Naive thymus-derived CD4-positive, alpha-beta T cell (primary cell): ENCODE measurements at regions not wholly inside any gene's neighbourhood (a gene's known extent, or its start where the extent isn't known, plus 50 kb on each side); places are given as distances from the start of the nearest gene placed in this dataset.
"Not testable (repeated sequence)": the region's sequence is repeated elsewhere in the genome, so short reads cannot be mapped to it uniquely, and the experiment has no call there.

Source experiments
- ATAC-seq: fragments of 150-1000 bp; cut with Tn5 transposase; 2 replicates; pipeline ENCODE4 v1.10.0; 2021; ENCODE audit warnings: mild to moderate bottlenecking, moderate library complexity
- CTCF ChIA-PET: fragments of 350-600 bp; sonication (Branson Sonifier 250); formaldehyde crosslinking; loops from one replicate; lab custom pipeline; 2021; ENCODE audit warnings: antibody characterized with exemption; lab: Charles Lee
- POLR2A ChIA-PET: fragments of 350-600 bp; sonication (Branson Sonifier 250); formaldehyde crosslinking; loops from one replicate; lab custom pipeline; 2021; ENCODE audit warnings: antibody characterized with exemption, inconsistent platforms; lab: Charles Lee
- DNase-seq, 9 donors: peaks; one replicate each; pipeline versions ENCODE4 v3.0.0 to v3.0.0-alpha.2; 2020 to 2022; ENCODE audit warnings: mixed read lengths in 1 of 9
- H3K27ac ChIP-seq: one replicate; pipeline ENCODE4 v1.7.0; 2013; ENCODE audit warnings: mild to moderate bottlenecking, low read depth, low read length, moderate library complexity
- H3K27me3 ChIP-seq, 2 donors: one replicate each; pipeline ENCODE4 v1.7.0; 2013; ENCODE audit warnings: low read length in 2 of 2, mild to moderate bottlenecking in 2 of 2, moderate library complexity in 2 of 2; ENCODE audit not compliant: control insufficient read depth in 2 of 2, insufficient read depth in 2 of 2
- H3K36me3 ChIP-seq, 3 experiments: 1 replicate in 2 of 3; 2 replicates in 1 of 3; pipeline ENCODE4 v1.7.0; 2013; ENCODE audit warnings: low read length in 3 of 3, mild to moderate bottlenecking in 3 of 3, moderate library complexity in 1 of 3; ENCODE audit not compliant: insufficient read depth in 3 of 3, control insufficient read depth in 2 of 3
- H3K4me1 ChIP-seq, 2 donors: one replicate each; pipeline ENCODE4 v1.7.0; 2013; ENCODE audit warnings: low read length in 2 of 2, mild to moderate bottlenecking in 2 of 2, moderate library complexity in 1 of 2; ENCODE audit not compliant: control insufficient read depth in 2 of 2, insufficient read depth in 2 of 2
- H3K4me3 ChIP-seq: 2 replicates; pipeline ENCODE4 v1.7.0; 2013; ENCODE audit warnings: mild to moderate bottlenecking, low read length
- H3K9me3 ChIP-seq, 3 experiments: 1 replicate in 2 of 3; 2 replicates in 1 of 3; pipeline ENCODE4 v1.7.0; 2013; ENCODE audit warnings: low read length in 3 of 3; ENCODE audit not compliant: control insufficient read depth in 2 of 3
- H3K27ac Mint-ChIP-seq, 9 donors: one replicate each; pipeline ENCODE4 v1.8.0; 2020 to 2022; ENCODE audit warnings: mixed read lengths in 9 of 9, mild to moderate bottlenecking in 8 of 9, moderate library complexity in 5 of 9, inconsistent platforms in 2 of 9
- H3K27me3 Mint-ChIP-seq, 5 donors: one replicate each; pipeline ENCODE4 v1.8.0; 2021 to 2022; ENCODE audit warnings: mixed read lengths in 5 of 5, mild to moderate bottlenecking in 1 of 5
- H3K36me3 Mint-ChIP-seq, 5 donors: one replicate each; pipeline ENCODE4 v1.8.0; 2020 to 2022; ENCODE audit warnings: mixed read lengths in 5 of 5, mild to moderate bottlenecking in 3 of 5, inconsistent platforms in 1 of 5
- H3K4me1 Mint-ChIP-seq, 7 donors: one replicate each; pipeline ENCODE4 v1.8.0; 2020 to 2022; ENCODE audit warnings: mixed read lengths in 7 of 7, mild to moderate bottlenecking in 3 of 7, inconsistent platforms in 1 of 7
- H3K4me3 Mint-ChIP-seq, 10 donors: one replicate each; pipeline ENCODE4 v1.8.0; 2020 to 2022; ENCODE audit warnings: mild to moderate bottlenecking in 10 of 10, mixed read lengths in 10 of 10, moderate library complexity in 6 of 10, inconsistent platforms in 2 of 10
- H3K9me3 Mint-ChIP-seq, 11 donors: one replicate each; pipeline ENCODE4 v1.8.0; 2020 to 2022; ENCODE audit warnings: mixed read lengths in 11 of 11, mild to moderate bottlenecking in 4 of 11, inconsistent platforms in 1 of 11, moderate library complexity in 1 of 11
- intact Hi-C, 2 donors: fragments of 100-400 bp; cut with micrococcal nuclease; formaldehyde crosslinking; loops; one replicate each; pipeline ENCODE4 v1.15.1; 2023

DNA sequence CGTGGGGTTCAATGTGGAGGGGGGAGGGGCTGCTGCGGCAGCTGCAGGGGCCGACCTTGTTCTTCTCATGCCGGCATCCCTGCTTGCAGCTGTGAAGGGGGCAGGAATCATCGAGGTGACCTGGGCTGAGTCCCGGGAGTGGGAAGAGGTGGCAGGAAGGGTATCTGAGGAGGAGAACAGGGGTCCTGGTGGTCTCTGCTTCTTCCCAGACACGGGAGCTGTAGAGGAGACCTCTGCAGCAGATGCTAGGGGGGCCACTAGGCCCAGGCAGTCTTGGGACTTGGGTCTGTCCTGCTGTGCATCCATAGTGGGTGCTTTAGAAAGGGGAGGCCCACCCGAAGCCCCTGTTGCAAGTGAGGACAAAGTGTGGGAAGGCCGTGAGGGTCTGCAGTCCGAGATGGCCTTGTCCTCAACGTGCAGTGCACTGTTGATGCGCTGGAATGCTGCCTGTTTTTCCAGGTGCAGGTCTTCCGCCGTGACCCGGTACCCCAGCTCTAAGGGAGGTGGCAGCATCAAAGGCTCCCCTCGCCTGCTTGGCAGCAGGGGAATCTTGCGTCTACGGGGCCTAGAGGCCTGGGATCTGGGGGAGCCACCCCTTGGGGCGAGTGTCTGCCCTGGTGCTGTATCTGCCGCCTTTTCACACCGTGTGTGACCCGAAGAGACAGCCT is 1370.0 kb downstream of the CDH12 start:
- H3K4me1 Mint-ChIP-seq: peaks cover 0 to 20% (median 5%) of the 10 kb centered on the region in 7 donors
- H3K27me3 ChIP-seq, H3K9me3 Mint-ChIP-seq, H3K4me3 Mint-ChIP-seq, DNase-seq, CTCF ChIA-PET, H3K4me3 ChIP-seq, H3K4me1 ChIP-seq, H3K9me3 ChIP-seq, H3K27ac Mint-ChIP-seq, H3K27ac ChIP-seq, intact Hi-C loops, POLR2A ChIA-PET, ATAC-seq, H3K27me3 Mint-ChIP-seq: not testable (repeated sequence)
- peaks cover 2 to 61% (median 40%) of the 10 kb centered on the region in 5 donors for H3K36me3 Mint-ChIP-seq
- peaks cover 0 to 11% (median 0%) of the 10 kb centered on the region in 3 experiments for H3K36me3 ChIP-seq

DNA sequence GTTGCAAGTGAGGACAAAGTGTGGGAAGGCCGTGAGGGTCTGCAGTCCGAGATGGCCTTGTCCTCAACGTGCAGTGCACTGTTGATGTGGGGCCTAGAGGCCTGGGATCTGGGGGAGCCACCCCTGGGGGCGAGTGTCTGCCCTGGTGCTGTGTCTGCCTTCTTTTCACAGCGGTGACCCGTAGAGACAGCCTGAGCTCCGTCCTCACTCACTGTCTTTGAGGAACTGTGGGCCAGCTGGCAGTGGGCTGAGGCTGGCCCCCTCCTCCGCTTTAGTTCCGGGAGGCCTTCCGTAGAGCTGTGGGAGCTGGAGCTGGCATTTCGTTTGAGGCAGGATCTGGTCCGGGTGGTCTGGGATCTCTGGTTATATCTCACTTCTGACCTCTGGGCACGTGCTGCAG is 1370.6 kb downstream of the CDH12 start:
- H3K4me1 ChIP-seq, intact Hi-C loops, H3K9me3 ChIP-seq, CTCF ChIA-PET, H3K4me3 Mint-ChIP-seq, H3K27me3 ChIP-seq, H3K9me3 Mint-ChIP-seq, H3K27ac Mint-ChIP-seq, H3K4me3 ChIP-seq, POLR2A ChIA-PET, DNase-seq, ATAC-seq, H3K27me3 Mint-ChIP-seq, H3K27ac ChIP-seq: not testable (repeated sequence)
- peaks cover 0 to 11% (median 0%) of the 10 kb centered on the region in 3 experiments for H3K36me3 ChIP-seq
- H3K36me3 Mint-ChIP-seq: peaks cover 2 to 61% (median 40%) of the 10 kb centered on the region in 5 donors
- peaks cover 0 to 20% (median 5%) of the 10 kb centered on the region in 7 donors for H3K4me1 Mint-ChIP-seq

DNA sequence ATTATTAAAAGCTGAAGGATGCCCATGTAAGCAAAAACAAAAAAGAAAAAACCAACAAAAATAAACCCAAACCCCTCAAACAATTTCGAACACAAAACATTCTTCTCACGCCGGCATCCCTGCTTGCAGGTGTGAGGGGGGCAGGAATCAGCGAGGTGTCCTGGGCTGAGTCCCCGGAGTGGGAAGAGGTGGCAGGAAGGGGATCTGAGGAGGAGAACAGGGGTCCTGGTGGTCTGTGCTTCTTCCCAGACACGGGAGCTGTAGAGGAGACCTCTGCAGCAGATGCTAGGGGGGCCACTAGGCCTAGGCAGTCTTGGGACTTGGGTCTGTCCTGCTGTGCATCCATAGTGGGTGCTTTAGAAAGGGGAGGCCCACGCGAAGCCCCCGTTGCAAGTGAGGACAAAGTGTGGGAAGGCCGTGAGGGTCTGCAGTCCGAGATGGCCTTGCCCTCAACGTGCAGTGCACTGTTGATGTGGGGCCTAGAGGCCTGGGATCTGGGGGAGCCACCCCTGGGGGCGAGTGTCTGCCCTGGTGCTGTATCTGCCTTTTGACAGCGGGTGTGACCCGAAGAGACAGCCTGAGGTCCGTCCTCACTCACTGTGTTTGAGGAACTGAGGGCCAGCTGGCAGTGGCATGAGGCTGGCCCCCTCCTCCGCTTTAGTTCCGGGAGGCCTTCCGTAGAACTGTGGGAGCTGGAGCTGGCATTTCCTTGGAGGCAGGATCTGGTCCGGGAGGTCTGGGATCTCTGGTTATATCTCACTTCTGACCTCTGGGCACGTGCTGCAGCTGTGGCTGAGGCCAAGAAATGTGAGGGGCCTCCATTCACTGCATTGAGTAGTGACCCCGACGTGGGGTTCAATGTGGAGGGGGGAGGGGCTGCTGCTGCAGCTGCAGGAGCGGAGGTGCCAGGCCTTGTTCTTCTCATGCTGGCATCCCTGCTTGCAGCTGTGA is 1371.5 kb downstream of the CDH12 start:
- DNase-seq, intact Hi-C loops, H3K27me3 Mint-ChIP-seq: not testable (repeated sequence)

DNA sequence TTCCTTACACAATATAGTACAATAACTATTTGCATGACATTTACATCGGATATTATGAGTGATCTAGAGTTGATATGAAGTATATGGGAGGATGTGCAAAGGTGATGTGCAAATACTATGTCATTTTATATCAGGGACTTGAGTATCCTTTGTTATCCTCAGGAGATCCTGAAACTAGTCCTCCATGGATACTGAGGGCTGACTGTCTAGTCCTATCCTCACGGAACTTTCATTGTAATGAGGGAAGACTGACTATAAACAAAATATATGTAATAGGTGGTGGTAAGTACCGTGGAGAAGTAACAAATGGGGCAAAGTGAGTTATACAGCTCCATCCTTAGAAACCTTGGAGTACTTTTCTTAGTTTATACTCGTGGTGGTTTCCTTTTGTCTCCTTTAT is 1373.1 kb downstream of the CDH12 start:
- H3K27me3 Mint-ChIP-seq, H3K27ac ChIP-seq, DNase-seq, H3K9me3 ChIP-seq, H3K9me3 Mint-ChIP-seq, ATAC-seq, H3K4me3 Mint-ChIP-seq, H3K4me3 ChIP-seq, H3K27ac Mint-ChIP-seq, intact Hi-C loops, POLR2A ChIA-PET, CTCF ChIA-PET, H3K27me3 ChIP-seq, H3K4me1 ChIP-seq: not testable (repeated sequence)
- Mint-ChIP-seq H3K4me1 (peaks cover 0 to 20% (median 0%) of the 10 kb centered on the region in 7 donors), H3K36me3 (peaks cover 2 to 49% (median 35%) of the 10 kb centered on the region in 5 donors)
- peaks cover 0 to 11% (median 0%) of the 10 kb centered on the region in 3 experiments for H3K36me3 ChIP-seq

More for the DNA sequence above, 1371.5 kb downstream of the CDH12 start:
- H3K4me1 ChIP-seq, H3K9me3 ChIP-seq, H3K4me3 ChIP-seq, H3K27me3 ChIP-seq, H3K27ac ChIP-seq, H3K9me3 Mint-ChIP-seq, ATAC-seq, CTCF ChIA-PET, H3K4me3 Mint-ChIP-seq, POLR2A ChIA-PET: not testable (repeated sequence)
- Mint-ChIP-seq H3K27ac (peak overlapping the region in 1 of 9 donors; percentile 63), H3K36me3 (peaks cover 2 to 61% (median 39%) of the 10 kb centered on the region in 5 donors), H3K4me1 (peaks cover 0 to 20% (median 2%) of the 10 kb centered on the region in 7 donors)
- peaks cover 0 to 11% (median 0%) of the 10 kb centered on the region in 3 experiments for H3K36me3 ChIP-seq

DNA sequence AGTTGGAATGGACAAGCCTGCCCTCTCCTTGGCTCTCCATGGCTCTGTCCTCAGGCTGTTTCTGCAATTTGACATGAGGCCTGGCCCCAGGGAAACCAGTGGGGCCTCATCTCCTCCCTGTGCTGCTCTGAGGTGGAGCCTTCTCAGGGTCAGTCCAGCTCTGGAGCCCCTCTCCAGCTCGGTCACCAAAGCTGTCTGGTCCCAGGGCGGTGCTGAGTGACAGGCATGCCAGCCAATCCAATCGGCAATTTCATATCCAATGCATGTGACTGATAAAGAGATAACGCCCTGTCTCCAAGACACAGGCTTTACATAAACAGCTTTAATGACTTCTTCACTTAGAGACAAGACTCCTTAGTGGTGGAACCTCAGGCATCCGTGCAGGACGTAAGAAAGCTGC is 1379.2 kb downstream of the CDH12 start:
- H3K27ac Mint-ChIP-seq, H3K4me3 Mint-ChIP-seq, H3K4me3 ChIP-seq, H3K27me3 ChIP-seq, H3K27me3 Mint-ChIP-seq, H3K27ac ChIP-seq, CTCF ChIA-PET, H3K9me3 Mint-ChIP-seq, intact Hi-C loops, H3K4me1 Mint-ChIP-seq, H3K9me3 ChIP-seq, H3K36me3 ChIP-seq, H3K4me1 ChIP-seq, ATAC-seq, POLR2A ChIA-PET, DNase-seq: not testable (repeated sequence)
- H3K36me3 Mint-ChIP-seq: peaks cover 4 to 34% (median 16%) of the 10 kb centered on the region in 5 donors

DNA sequence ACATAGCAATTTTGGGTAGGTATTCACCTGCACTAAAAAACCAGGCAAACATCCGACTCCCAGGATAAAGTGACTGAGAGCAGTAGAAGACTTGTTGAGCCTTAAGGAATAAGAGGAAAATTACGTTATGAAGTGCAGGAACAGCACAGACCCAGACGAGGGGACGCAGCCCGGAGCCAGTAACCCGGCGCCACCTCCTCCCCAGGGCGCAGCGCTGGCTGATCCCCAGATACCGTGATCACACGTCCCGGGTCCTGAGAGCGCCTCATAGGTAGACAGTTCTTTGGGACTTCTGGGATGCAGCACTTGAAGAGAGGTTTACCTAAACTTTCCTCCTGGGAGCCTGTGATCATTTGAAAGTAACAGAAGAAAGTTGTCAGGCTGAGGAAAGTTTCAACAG is 1379.7 kb downstream of the CDH12 start:
- CTCF ChIA-PET, H3K27ac Mint-ChIP-seq, H3K9me3 ChIP-seq, H3K4me3 ChIP-seq, H3K36me3 ChIP-seq, H3K4me1 ChIP-seq, H3K27me3 ChIP-seq, POLR2A ChIA-PET, H3K27me3 Mint-ChIP-seq, H3K27ac ChIP-seq, H3K4me1 Mint-ChIP-seq, H3K4me3 Mint-ChIP-seq, intact Hi-C loops, ATAC-seq, DNase-seq, H3K9me3 Mint-ChIP-seq: not testable (repeated sequence)
- peaks cover 4 to 29% (median 11%) of the 10 kb centered on the region in 5 donors for H3K36me3 Mint-ChIP-seq
